HG03060 (cell line): ENCODE measurements at regions not wholly inside any gene's neighbourhood (a gene's known extent, or its start where the extent isn't known, plus 50 kb on each side); places are given as distances from the start of the nearest gene placed in this dataset.
"Not testable (repeated sequence)": the region's sequence is repeated elsewhere in the genome, so short reads cannot be mapped to it uniquely, and the experiment has no call there.

ENCODE experiments used
- ATAC-seq: cut with Tn5 transposase; IDR thresholded peaks from one replicate; pipeline ENCODE4 v1.9.1; 2021; ENCODE audit warnings: low read depth, moderate number of reproducible peaks; ENCODE audit not compliant: unreplicated experiment

DNA sequence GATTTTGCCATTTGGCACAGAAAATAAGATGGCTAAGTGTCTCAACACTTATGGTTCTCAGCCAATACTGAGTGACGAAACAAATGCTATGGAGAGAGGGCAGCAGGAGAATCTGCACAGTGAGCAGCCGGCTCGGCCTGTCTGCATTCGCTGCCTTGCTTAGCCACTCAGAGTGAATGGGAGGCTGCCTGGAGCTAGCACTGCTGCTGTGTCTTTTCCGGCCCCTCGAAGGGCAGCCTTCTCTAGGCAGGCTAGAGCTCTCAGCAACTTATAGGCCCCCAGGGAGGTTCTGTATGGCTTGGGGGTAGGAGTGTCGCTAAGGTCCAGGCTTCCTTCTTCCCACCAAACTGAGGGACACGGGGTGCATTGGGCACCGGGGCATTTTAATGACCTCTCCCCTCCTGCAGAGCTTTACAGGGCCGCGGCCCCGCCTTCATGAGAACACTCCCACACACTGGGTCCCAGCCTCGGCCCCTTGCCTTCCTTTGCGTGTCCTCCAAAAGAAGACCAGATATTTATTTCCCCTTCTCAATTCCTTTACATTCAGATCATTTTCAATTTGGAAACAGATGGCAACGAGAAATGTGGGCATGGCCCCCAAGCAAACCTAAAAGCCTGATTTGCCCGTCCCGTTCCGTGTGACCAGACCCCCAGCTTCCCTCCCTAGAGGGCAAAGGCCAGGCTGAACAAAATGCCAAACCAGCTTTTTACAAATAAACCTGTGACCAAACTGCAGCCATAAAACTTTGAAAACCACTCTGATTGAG, 670.9 kb downstream of the TOX3 start:
- ATAC-seq: no peak

DNA sequence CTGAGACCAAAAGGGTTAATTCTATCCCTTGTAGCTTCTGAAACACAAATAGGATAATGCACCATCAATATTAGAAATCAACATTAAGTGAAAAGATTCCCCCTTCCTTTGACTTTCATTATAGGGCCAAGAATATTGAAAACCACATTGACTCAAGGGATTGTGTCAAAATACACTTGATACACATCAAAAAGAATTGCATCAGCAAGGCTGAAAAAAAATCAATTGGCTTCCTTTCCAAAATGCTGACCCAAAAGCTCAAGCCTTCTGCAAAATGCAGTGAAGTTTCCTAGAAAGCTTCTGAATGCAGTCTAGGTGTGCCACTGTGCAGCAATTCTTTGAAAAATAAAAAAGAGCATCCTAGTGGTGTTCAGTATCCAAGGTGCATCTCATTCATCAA, 674.4 kb downstream of the TOX3 start:
- ATAC-seq: no peak

- no peak for ATAC-seq
These were observed 676.6 kb downstream of the TOX3 start for GRCh38 chr16:51870296-51870854.

GRCh38 chr16:51869176-51869575, 677.8 kb downstream of the TOX3 start:
- no peak for ATAC-seq

DNA sequence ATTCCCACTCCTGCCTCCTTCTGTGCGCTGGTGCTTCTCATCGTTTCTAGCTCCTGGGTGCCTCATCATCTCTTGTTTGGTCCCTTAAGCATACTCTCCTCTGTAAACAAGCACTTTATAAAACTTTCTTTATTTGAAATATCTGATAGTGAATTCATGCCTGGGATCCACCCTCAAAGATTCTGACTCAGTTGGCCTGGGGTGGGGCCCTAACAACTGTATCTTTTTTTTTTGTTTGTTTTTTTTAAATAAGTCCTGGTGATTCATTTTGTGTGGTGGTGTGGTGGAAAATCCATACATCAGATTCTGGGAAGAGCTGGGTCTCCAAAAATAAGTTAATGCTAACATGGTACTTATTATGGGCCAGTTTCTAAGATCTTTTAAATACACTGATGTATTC, 678.3 kb downstream of the TOX3 start:
- no peak for ATAC-seq

GRCh38 chr16:51867386-51868065, 679.4 kb downstream of the TOX3 start:
- no peak for ATAC-seq

DNA sequence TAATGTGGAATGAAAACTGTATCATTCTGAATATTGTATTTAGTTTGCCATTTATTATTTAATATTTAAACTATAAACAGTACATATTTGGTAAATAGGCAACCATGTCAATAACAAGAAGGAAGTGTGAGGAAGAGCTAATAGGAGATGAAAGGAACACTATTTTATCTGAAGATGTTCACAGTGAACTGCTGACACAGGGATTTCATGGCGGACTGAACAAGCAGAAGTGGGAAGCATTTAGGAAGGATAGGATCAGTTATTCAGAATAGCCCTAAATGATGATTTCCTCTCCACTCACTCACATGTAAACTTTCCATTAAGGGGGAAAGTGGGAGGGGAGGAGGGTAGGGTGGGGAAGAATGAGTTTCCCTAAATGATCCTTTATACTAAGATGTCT, 682.4 kb downstream of the TOX3 start:
- no peak for ATAC-seq

DNA sequence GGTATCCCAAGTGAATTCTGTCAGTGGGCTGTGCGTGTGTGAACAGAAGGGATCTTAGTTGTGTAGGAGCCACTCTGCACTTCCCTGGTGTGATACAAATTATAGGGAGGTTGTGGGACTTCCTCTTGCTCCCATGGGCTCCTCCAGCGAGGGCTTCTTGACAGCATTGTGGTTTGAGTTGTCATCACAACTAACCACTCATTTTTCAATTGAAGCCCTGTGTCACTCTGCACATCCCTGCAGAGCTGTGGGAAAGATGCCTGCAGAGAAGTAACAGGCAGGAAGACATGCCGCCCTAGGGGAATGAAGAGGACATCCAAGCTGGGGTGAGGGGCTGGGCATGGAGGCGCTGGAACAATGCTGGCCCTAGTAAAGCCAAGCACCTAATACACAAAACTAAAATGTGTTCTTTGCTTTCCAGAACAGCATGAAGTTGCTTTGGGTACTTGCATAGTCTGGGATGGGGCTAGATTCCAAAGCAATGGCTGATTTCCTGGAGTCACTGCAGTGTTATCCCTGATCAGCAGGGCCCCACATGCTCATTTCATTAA, 692.5 kb downstream of the TOX3 start:
- ATAC-seq: no peak

- no peak for ATAC-seq
These were observed 693.4 kb downstream of the TOX3 start for GRCh38 chr16:51853586-51853985.

DNA sequence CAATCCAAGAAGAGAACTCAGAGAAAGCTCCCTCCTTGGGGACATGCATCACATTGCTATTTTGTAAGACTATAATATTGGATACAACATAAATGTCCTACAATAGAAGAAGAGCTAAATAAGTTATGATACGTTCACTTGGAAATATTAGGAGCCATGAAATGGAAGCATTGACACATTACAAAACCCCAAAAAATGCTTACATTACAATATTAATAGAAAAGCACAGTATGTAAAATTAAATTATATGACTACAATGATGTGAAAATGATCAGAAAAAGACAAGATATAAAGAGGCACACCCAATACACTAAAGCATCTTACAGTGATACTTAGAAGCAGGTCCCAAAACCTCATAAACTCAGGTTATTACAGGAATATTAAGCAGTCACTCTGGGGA, 694.1 kb downstream of the TOX3 start:
- no peak for ATAC-seq

- no peak for ATAC-seq
These were observed 695.8 kb downstream of the TOX3 start for GRCh38 chr16:51851111-51851510.

- ATAC-seq: no peak
These were observed 697.2 kb downstream of the TOX3 start for GRCh38 chr16:51849715-51850114.

DNA sequence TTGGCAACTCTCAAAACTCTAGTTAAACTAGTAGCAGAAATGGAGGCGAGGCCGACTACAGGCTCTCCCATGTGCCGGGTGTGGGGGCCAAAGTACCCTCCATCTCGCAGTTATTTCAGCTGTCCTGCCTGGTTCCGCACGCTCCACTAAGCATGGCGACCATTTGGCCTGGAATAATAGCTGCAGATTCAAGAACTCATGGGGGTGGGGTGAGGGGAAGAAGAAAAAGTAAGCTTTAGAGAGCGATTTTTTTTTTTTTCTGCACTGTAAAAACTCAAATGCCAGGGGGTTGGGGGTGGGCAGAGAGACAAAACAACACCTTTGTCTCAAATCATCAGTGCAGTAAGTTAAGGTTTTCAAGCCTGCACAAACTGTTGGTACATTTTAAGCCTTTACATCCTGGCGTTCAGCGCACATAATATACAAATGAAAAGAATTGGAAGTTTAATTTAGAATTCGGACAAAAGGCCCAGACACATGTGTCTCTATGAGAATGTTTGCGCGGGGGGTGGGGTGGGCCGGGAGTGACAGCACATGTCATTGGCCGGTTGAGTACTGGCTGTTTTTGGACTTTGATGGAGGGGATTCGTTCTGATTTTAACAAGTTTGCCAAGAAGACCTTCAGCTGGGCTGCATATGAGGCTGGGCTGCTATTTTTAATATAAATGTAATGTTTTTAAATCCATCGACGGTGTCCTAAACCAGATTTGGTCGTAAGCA, 694.7 kb upstream of the SALL1 start:
- no peak for ATAC-seq

- ATAC-seq: no peak
These were observed 688.8 kb upstream of the SALL1 start for GRCh38 chr16:51839727-51840462.

- ATAC-seq: no peak
These were observed 683.7 kb upstream of the SALL1 start for GRCh38 chr16:51834794-51835193.

- no peak for ATAC-seq
These were observed 683.1 kb upstream of the SALL1 start for GRCh38 chr16:51834133-51834532.

DNA sequence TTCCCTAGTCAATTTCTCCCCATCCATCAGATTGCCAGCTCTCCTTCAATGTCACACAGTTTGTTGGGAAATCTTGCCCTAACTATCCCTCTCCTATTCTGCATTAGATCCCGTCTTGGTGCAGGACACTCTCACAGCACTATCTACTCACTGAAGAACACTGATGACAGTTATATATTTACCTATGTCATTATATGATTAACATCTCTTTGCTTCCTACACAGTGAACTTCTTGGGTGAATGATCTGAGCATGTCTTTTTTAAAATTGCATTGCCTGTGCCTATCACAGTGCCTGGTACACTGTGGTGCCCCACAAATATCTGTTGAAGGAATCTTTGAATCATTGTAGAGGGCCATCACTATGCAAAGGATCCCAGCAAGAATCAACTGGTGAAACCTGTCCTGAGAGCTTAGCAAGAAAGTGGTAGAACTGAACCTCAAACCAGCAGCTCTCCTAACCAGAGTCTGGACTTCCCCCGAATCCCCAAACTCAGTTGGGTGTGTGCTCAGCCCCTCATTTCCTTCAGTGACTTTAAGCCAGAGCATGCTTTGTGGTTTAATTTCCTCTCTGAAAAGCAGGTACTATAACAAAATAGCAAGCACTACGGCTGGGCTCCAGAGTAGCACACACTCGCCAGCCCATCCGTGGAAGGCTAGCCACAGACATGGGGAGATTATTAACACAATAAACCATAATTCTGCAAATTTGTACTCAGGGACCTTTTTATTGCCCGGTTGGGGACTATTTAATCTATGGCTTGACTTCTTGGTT, 680.7 kb upstream of the SALL1 start:
- no peak for ATAC-seq

DNA sequence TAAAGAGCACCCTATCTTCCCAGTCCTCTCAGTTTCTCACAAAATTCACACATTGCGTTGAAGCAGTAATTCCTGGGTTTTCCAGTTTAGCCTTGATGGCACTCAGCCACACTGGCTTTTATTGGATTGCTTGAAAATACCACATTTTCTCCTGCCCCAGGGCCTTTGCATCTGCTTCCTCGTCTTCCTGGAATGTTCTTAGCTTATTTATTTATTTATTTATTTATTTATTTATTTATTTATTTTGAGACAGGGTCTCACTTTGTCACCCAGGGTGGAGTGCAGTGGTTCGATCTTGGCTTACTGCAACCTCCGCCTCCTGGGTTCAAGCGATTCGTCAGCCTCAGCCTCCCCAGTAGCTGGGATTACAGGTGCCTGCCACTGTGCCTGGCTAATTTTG, 680.0 kb upstream of the SALL1 start:
- not testable (repeated sequence) for ATAC-seq

DNA sequence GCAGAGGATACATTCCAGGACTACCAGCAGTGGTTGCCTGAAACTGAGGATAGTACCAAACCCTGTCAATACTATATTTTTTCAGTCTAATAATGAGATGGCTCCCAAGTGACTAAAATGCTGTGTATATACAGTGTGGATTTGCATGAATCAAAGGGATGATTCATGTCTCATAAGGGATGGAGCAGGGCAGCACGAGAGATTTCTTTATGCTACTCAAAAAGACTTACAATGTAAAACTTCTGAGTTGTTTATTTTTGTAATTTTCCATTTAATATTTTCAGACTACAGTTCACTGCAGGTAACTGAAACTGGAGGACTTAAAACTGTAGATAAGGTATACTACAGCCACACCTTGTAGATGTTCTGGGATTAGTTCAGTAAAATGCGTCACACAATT, 674.7 kb upstream of the SALL1 start:
- no peak for ATAC-seq

DNA sequence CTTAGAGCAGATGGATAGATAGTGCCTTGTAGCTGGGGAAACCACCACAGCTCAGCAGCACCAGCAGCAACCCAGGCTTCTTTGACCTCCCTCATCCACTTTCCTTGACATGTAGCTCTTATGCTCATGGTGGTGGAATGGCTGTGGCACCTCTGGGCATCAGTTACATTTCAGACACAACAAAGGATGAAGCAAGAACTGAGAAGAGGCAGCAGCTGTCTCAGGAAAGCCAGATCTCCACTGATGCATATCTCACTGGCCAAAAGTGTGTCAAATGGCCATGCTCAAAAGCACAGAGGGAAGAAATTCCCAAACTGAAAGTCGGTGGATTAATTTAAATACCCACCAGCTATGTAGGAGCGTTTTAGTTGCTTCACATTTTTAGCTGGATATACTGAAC, 671.4 kb upstream of the SALL1 start:
- ATAC-seq: no peak
